HCT116 (cell line): ENCODE measurements at regions not wholly inside any gene's neighbourhood (a gene's known extent, or its start where the extent isn't known, plus 50 kb on each side); places are given as distances from the start of the nearest gene placed in this dataset.

Experiments
- ATAC-seq: fragments of 200-7000 bp; cut with Tn5 transposase; 2 replicates; pipeline ENCODE4 v1.9.1; 2020; ENCODE audit warnings: mild to moderate bottlenecking, moderate library complexity
- BruUV-seq: library from RNA; stranded (reverse); fragments of 400-500 nt; replicated peaks from 2 replicates; lab custom pipeline; 2021; lab: Mats Ljungman, UMichigan
- CTCF ChIA-PET: fragments of 300-600 bp; sonication (Branson Sonifier 250); formaldehyde crosslinking; loops from one replicate; lab custom pipeline; 2021; ENCODE audit warnings: antibody characterized with exemption; lab: Charles Lee
- POLR2A ChIA-PET: fragments of 300-600, 350-600 bp; sonication (Branson Sonifier 250); formaldehyde crosslinking; loops from one replicate; lab custom pipeline; 2021; ENCODE audit warnings: antibody characterized with exemption; lab: Charles Lee
- RAD21 ChIA-PET, 2 experiments: fragments of 300-600 bp; sonication (Branson Sonifier 250); formaldehyde crosslinking; loops; one replicate each; lab custom pipeline; 2023; ENCODE audit warnings: low total read pairs in 2 of 2; ENCODE audit not compliant: uncharacterized antibody in 2 of 2, unreplicated experiment in 2 of 2, low non-redundant PET in 1 of 2; lab: Charles Lee
- DNase-seq: peaks from one replicate; pipeline ENCODE4 v3.0.0-alpha.2; 2010; ENCODE audit warnings: low read depth, low spot score
- H2AFZ ChIP-seq: fragments of 200-600 bp; shearing (Covaris generic), sonication (generic); 2 replicates; pipeline ENCODE4 v1.6.1; 2017; ENCODE audit warnings: low read depth, mixed run types, mixed read lengths, antibody characterized with exemption, low read length; ENCODE audit not compliant: poor library complexity, severe bottlenecking
- H3K27ac ChIP-seq: 2 replicates; pipeline ENCODE4 v1.5.1; 2012; ENCODE audit warnings: low read depth, low read length
- H3K27me3 ChIP-seq: fragments of 200-600 bp; sonication (generic); 2 replicates; pipeline ENCODE4 v1.6.1; 2016; ENCODE audit warnings: mixed run types, low read length, mixed read lengths; ENCODE audit not compliant: insufficient read depth
- H3K36me3 ChIP-seq, 2 experiments: fragments of 200-500 bp in 1 of 2; fragments of 200-600 bp in 1 of 2; sonication (Bioruptor generic) in 1 of 2; sonication (generic) in 1 of 2; 2 replicates each; pipeline versions ENCODE4 v1.5.1 to v1.6.1; 2014 to 2016; ENCODE audit warnings: low read length in 2 of 2, inconsistent platforms in 1 of 2, mixed read lengths in 1 of 2, mixed run types in 1 of 2; ENCODE audit not compliant: insufficient read depth in 2 of 2, control insufficient read depth in 1 of 2
- H3K4me1 ChIP-seq, 2 experiments: fragments of 200-600 bp in 1 of 2; sonication (generic) in 1 of 2; 2 replicates each; pipeline versions ENCODE4 v1.5.1 to v1.6.1; 2012 to 2017; ENCODE audit warnings: low read length in 2 of 2, inconsistent platforms in 1 of 2, mild to moderate bottlenecking in 1 of 2, mixed read lengths in 1 of 2, mixed run types in 1 of 2, moderate library complexity in 1 of 2; ENCODE audit not compliant: insufficient read depth in 2 of 2, control insufficient read depth in 1 of 2
- H3K4me2 ChIP-seq: fragments of 200-600 bp; sonication (generic); 2 replicates; pipeline ENCODE4 v1.6.1; 2017; ENCODE audit warnings: mixed run types, low read length, mixed read lengths
- H3K4me3 ChIP-seq, 2 experiments: fragments of 200-600 bp in 1 of 2; sonication (generic) in 1 of 2; replicated peaks in 1 of 2; 2 replicates each; pipeline ENCODE4 v1.5.1; 2011 to 2016; ENCODE audit warnings: low read length in 2 of 2, control low read depth in 1 of 2, low read depth in 1 of 2, mild to moderate bottlenecking in 1 of 2, mixed read lengths in 1 of 2, mixed run types in 1 of 2
- H3K79me2 ChIP-seq: fragments of 200-600 bp; sonication (generic); 2 replicates; pipeline ENCODE4 v1.6.1; 2017; ENCODE audit warnings: mild to moderate bottlenecking, mixed run types, low read length, moderate library complexity, mixed read lengths; ENCODE audit not compliant: insufficient read depth
- H3K9ac ChIP-seq: fragments of 200-600 bp; sonication (generic); 2 replicates; pipeline ENCODE4 v1.6.1; 2016; ENCODE audit warnings: low read length, mixed read lengths
- H3K9me2 ChIP-seq: fragments of 200-600 bp; sonication (generic), shearing (Covaris generic); 2 replicates; pipeline ENCODE4 v1.6.1; 2017; ENCODE audit warnings: mixed run types, mild to moderate bottlenecking, moderate library complexity; ENCODE audit not compliant: insufficient read depth
- H3K9me3 ChIP-seq, 2 experiments: fragments of 200-500 bp in 1 of 2; fragments of 200-600 bp in 1 of 2; sonication (Bioruptor generic) in 1 of 2; sonication (generic) in 1 of 2; 2 replicates each; pipeline ENCODE4 v1.6.1; 2014 to 2017; ENCODE audit warnings: low read length in 2 of 2, mixed read lengths in 2 of 2, inconsistent platforms in 1 of 2, low read depth in 1 of 2, mild to moderate bottlenecking in 1 of 2, mixed run types in 1 of 2, moderate library complexity in 1 of 2; ENCODE audit not compliant: control insufficient read depth in 1 of 2, insufficient read depth in 1 of 2
- H4K20me1 ChIP-seq: fragments of 200-600 bp; sonication (generic), shearing (Covaris generic); 2 replicates; pipeline ENCODE4 v1.6.1; 2017; ENCODE audit warnings: mixed run types, mild to moderate bottlenecking, moderate library complexity; ENCODE audit not compliant: insufficient read depth
- CBX3 ChIP-seq: IDR thresholded peaks from 2 replicates; pipeline ENCODE4 v1.6.1; 2012; ENCODE audit warnings: low read depth
- CEBPB ChIP-seq: IDR thresholded peaks from 2 replicates; pipeline ENCODE4 v1.6.1; 2012; ENCODE audit warnings: low read depth
- EGR1 ChIP-seq: IDR thresholded peaks from 2 replicates; pipeline ENCODE4 v1.6.1; 2012; ENCODE audit warnings: low read depth
- ELF1 ChIP-seq: IDR thresholded peaks from 2 replicates; pipeline ENCODE4 v1.6.1; 2012; ENCODE audit warnings: low read depth, borderline replicate concordance
- EZH2 ChIP-seq: fragments of 200-600 bp; sonication (generic); IDR thresholded peaks from 2 replicates; pipeline ENCODE4 v1.6.1; 2017; ENCODE audit warnings: antibody characterized with exemption, mixed run types
- EZH2phosphoT487 ChIP-seq: fragments of 200-600 bp; IDR thresholded peaks from 2 replicates; pipeline ENCODE4 v1.6.1; 2018; ENCODE audit warnings: antibody characterized with exemption, borderline replicate concordance
- FOSL1 ChIP-seq: IDR thresholded peaks from 2 replicates; pipeline ENCODE4 v1.6.1; 2012; ENCODE audit warnings: low read depth
- JUND ChIP-seq: IDR thresholded peaks from 2 replicates; pipeline ENCODE4 v1.6.1; 2012
- POLR2A ChIP-seq: IDR thresholded peaks from 2 replicates; pipeline ENCODE4 v1.7.0; 2011; ENCODE audit warnings: borderline replicate concordance; ENCODE audit not compliant: insufficient read depth, insufficient read length; ENCODE audit errors: extremely low read depth
- POLR2AphosphoS5 ChIP-seq: IDR thresholded peaks from 2 replicates; pipeline ENCODE4 v1.6.1; 2011; ENCODE audit warnings: mild to moderate bottlenecking, low read depth, low read length, moderate library complexity
- RAD21 ChIP-seq: IDR thresholded peaks from 2 replicates; pipeline ENCODE4 v1.6.1; 2012; ENCODE audit warnings: low read depth, mild to moderate bottlenecking
- SIN3A ChIP-seq: IDR thresholded peaks from 2 replicates; pipeline ENCODE4 v1.6.1; 2012; ENCODE audit warnings: low read depth
- SP1 ChIP-seq: IDR thresholded peaks from 2 replicates; pipeline ENCODE4 v1.6.1; 2012; ENCODE audit warnings: low read depth
- TCF7L2 ChIP-seq: IDR thresholded peaks from 2 replicates; pipeline ENCODE4 v1.7.0; 2011; ENCODE audit warnings: borderline replicate concordance, inconsistent platforms; ENCODE audit not compliant: insufficient read depth, insufficient read length; ENCODE audit errors: extremely low read depth
- ZFX ChIP-seq: fragments of 450-650 bp; IDR thresholded peaks from 2 replicates; pipeline ENCODE4 v1.6.1; 2017
- ZNF274 ChIP-seq: fragments of 200-500 bp; sonication (Bioruptor generic); IDR thresholded peaks from 2 replicates; pipeline ENCODE4 v1.6.1; 2014; ENCODE audit warnings: mild to moderate bottlenecking, low read depth, low read length, inconsistent platforms
- intact Hi-C: fragments of 100-400 bp; cut with micrococcal nuclease; formaldehyde crosslinking; loops from 2 replicates; pipeline ENCODE4 v1.10.0; 2022
- TF ChIP-seq, protein P1 (sequence below): IDR thresholded peaks from 2 replicates; pipeline ENCODE4 v1.6.1; 2012; ENCODE audit warnings: low read depth
- TF ChIP-seq, protein P2 (sequence below): IDR thresholded peaks from 2 replicates; pipeline ENCODE4 v1.6.1; 2012

DNA sequence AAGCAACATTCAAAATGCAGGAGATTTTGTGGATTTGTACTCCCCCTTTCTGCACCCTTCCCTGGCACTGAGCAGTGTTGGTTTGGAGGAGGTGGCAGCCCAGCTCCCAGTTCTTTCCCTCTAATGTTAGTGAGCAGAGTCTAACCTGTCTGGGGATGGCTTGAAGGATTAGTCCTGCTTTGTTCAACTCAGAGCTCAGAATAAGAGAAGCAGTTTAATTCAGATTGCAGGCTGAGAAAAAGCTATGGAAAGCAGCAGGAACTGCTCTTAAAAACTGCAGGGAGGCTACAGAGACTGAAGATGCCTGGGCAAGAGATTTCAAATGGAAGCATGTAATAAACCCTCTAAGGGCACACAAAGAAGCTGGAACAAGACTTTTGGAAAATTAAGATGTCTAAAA lies 223.4 kb upstream of the GGTLC1 start:
- intact Hi-C loops = no loop called here
- Histone ChIP-seq H3K79me2 (no peaks in the 10 kb centered on the region), H3K9me2 (no peaks in the 10 kb centered on the region)
- no TSS peak for BruUV-seq
- TF ChIP-seq TCF7L2 = no peak
- TF ChIP-seq ZNF274 = no peak
- TF ChIP-seq CBX3 = no peak
- TF ChIP-seq ZFX = no peak
- no peak for TF ChIP-seq POLR2A
- TF ChIP-seq ELF1 = no peak
- no peak for TF ChIP-seq EZH2phosphoT487
- TF ChIP-seq SIN3A = no peak
- TF ChIP-seq, all 23 proteins: peak for 0
- CTCF ChIA-PET = no interaction called here
- Histone ChIP-seq H3K4me3 (no peak overlapping the region), H3K9ac (no peak overlapping the region), H3K27me3 (no peaks in the 10 kb centered on the region), H3K4me1 (no peaks in the 10 kb centered on the region), H3K27ac (no peak overlapping the region), H4K20me1 (no peaks in the 10 kb centered on the region), H3K9me3 (peaks cover 0 to 7% of the 10 kb centered on the region in 2 experiments; a peak in 2 of 4 replicates), H2AFZ (no peak overlapping the region), H3K36me3 (no peaks in the 10 kb centered on the region), H3K4me2 (no peak overlapping the region)
- DNase-seq (no peak), ATAC-seq (no peak)
- RAD21 ChIA-PET = no interaction called here
- POLR2A ChIA-PET = no interaction called here

GRCh38 chr20:24210356-24210755 lies 221.8 kb upstream of the GGTLC1 start:
- ChIA-PET CTCF (no interaction called here), POLR2A (no interaction called here), RAD21 (no interaction called here)
- Histone ChIP-seq H2AFZ (no peak overlapping the region), H3K79me2 (no peaks in the 10 kb centered on the region), H4K20me1 (no peaks in the 10 kb centered on the region), H3K4me1 (no peaks in the 10 kb centered on the region), H3K27me3 (no peaks in the 10 kb centered on the region), H3K9ac (no peak overlapping the region), H3K9me3 (peaks cover 0 to 8% of the 10 kb centered on the region in 2 experiments; a peak in 2 of 4 replicates), H3K9me2 (no peaks in the 10 kb centered on the region), H3K36me3 (no peaks in the 10 kb centered on the region), H3K4me2 (no peak overlapping the region), H3K4me3 (no peak overlapping the region), H3K27ac (no peak overlapping the region)
- BruUV-seq = no TSS peak
- TF ChIP-seq EZH2phosphoT487 = no peak
- TF ChIP-seq ELF1 = no peak
- TF ChIP-seq POLR2A = no peak
- TF ChIP-seq CEBPB = no peak
- no peak for TF ChIP-seq POLR2AphosphoS5
- TF ChIP-seq SP1 = no peak
- TF ChIP-seq FOSL1 = no peak
- no peak for TF ChIP-seq ZNF274
- no peak for TF ChIP-seq EGR1
- TF ChIP-seq RAD21 = no peak
- TF ChIP-seq, protein P1, sequence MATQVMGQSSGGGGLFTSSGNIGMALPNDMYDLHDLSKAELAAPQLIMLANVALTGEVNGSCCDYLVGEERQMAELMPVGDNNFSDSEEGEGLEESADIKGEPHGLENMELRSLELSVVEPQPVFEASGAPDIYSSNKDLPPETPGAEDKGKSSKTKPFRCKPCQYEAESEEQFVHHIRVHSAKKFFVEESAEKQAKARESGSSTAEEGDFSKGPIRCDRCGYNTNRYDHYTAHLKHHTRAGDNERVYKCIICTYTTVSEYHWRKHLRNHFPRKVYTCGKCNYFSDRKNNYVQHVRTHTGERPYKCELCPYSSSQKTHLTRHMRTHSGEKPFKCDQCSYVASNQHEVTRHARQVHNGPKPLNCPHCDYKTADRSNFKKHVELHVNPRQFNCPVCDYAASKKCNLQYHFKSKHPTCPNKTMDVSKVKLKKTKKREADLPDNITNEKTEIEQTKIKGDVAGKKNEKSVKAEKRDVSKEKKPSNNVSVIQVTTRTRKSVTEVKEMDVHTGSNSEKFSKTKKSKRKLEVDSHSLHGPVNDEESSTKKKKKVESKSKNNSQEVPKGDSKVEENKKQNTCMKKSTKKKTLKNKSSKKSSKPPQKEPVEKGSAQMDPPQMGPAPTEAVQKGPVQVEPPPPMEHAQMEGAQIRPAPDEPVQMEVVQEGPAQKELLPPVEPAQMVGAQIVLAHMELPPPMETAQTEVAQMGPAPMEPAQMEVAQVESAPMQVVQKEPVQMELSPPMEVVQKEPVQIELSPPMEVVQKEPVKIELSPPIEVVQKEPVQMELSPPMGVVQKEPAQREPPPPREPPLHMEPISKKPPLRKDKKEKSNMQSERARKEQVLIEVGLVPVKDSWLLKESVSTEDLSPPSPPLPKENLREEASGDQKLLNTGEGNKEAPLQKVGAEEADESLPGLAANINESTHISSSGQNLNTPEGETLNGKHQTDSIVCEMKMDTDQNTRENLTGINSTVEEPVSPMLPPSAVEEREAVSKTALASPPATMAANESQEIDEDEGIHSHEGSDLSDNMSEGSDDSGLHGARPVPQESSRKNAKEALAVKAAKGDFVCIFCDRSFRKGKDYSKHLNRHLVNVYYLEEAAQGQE = no peak
- TF ChIP-seq JUND = no peak
- TF ChIP-seq EZH2 = no peak
- TF ChIP-seq, protein P2, sequence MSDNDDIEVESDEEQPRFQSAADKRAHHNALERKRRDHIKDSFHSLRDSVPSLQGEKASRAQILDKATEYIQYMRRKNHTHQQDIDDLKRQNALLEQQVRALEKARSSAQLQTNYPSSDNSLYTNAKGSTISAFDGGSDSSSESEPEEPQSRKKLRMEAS = no peak
- DNase-seq (no peak), ATAC-seq (no peak)
- intact Hi-C loops = no loop called here
